HL-60 (cell line): ENCODE measurements at regions not wholly inside any gene's neighbourhood (a gene's known extent, or its start where the extent isn't known, plus 50 kb on each side); places are given as distances from the start of the nearest gene placed in this dataset.

ENCODE experiments used
- DNase-seq, 2 experiments: peaks; one replicate each; pipeline ENCODE4 v3.0.0-alpha.2; 2010 to 2020; ENCODE audit warnings: low read depth in 1 of 2, low spot score in 1 of 2
- H3K27ac ChIP-seq: fragments of 250-450 bp; sonication (Bioruptor Pico); replicated peaks from 2 replicates; pipeline ENCODE4 v1.5.1; 2020; ENCODE audit warnings: mild to moderate bottlenecking, moderate library complexity
- H3K27me3 ChIP-seq: fragments of 250-450 bp; sonication (Bioruptor Pico); 2 replicates; pipeline ENCODE4 v1.5.1; 2021; ENCODE audit warnings: mild to moderate bottlenecking, moderate library complexity; ENCODE audit not compliant: insufficient read depth, poor library complexity, severe bottlenecking
- H3K4me3 ChIP-seq: replicated peaks from 2 replicates; pipeline ENCODE4 v1.5.1; 2011; ENCODE audit warnings: mild to moderate bottlenecking, control low read depth, low read length; ENCODE audit not compliant: insufficient read depth
- CTCF ChIP-seq: IDR thresholded peaks from one replicate; pipeline ENCODE4 v1.5.1; 2011; ENCODE audit warnings: low read length, control low read depth, inconsistent platforms; ENCODE audit not compliant: insufficient read depth
- GABPA ChIP-seq: IDR thresholded peaks from 2 replicates; pipeline ENCODE4 v1.6.1; 2012; ENCODE audit warnings: low read depth
- POLR2AphosphoS5 ChIP-seq: IDR thresholded peaks from 2 replicates; pipeline ENCODE4 v1.6.1; 2012; ENCODE audit warnings: low read depth
- REST ChIP-seq: IDR thresholded peaks from 2 replicates; pipeline ENCODE4 v1.6.1; 2012; ENCODE audit warnings: low read depth; ENCODE audit not compliant: insufficient replicate concordance
- SPI1 ChIP-seq: IDR thresholded peaks from 2 replicates; pipeline ENCODE4 v1.6.1; 2012; ENCODE audit warnings: low read depth, mild to moderate bottlenecking, borderline replicate concordance

- DNase-seq = no peak
- TF ChIP-seq GABPA = no peak
- no peak for TF ChIP-seq SPI1
- TF ChIP-seq CTCF = no peak
- TF ChIP-seq REST = no peak
- no peak for TF ChIP-seq POLR2AphosphoS5
- Histone ChIP-seq H3K4me3 (no peak overlapping the region), H3K27me3 (no peaks in the 10 kb centered on the region), H3K27ac (no peak overlapping the region)
Observed at GRCh38 chr2:219962801-219963200, 335.4 kb downstream of the SLC4A3 start.

- no peak overlapping the region for H3K27ac ChIP-seq
- DNase-seq = no peak
- no peak overlapping the region for H3K4me3 ChIP-seq
- no peaks in the 10 kb centered on the region for H3K27me3 ChIP-seq
- TF ChIP-seq GABPA (no peak), SPI1 (no peak)
Observed at GRCh38 chr2:219965287-219966194, 338.1 kb downstream of the SLC4A3 start.

- no peaks in the 10 kb centered on the region for H3K27me3 ChIP-seq
- H3K27ac ChIP-seq = no peak overlapping the region
- no peak for TF ChIP-seq GABPA
- TF ChIP-seq REST = no peak
- TF ChIP-seq POLR2AphosphoS5 = no peak
- TF ChIP-seq CTCF = no peak
- TF ChIP-seq SPI1 = no peak
- H3K4me3 ChIP-seq = no peak overlapping the region
- no peak for DNase-seq
Observed at GRCh38 chr2:219967247-219968245, 340.1 kb downstream of the SLC4A3 start.
